Fibroblast of lung (primary cell): ENCODE measurements at regions not wholly inside any gene's neighbourhood (a gene's known extent, or its start where the extent isn't known, plus 50 kb on each side); places are given as distances from the start of the nearest gene placed in this dataset.

ENCODE experiments used
- EZH2 ChIP-seq: IDR thresholded peaks from 2 replicates; pipeline ENCODE4 v1.5.1; 2012; ENCODE audit warnings: low read length, control low read depth, mild to moderate bottlenecking; ENCODE audit errors: missing control alignments
- TF ChIP-seq, protein P1 (sequence below), 2 donors: IDR thresholded peaks in 1 of 2; conservative IDR thresholded peaks in 1 of 2; 1 replicate in 1 of 2; 2 replicates in 1 of 2; pipeline ENCODE4 v1.5.1; 2011 to 2012; ENCODE audit warnings: low read length in 2 of 2, control low read depth in 1 of 2, inconsistent platforms in 1 of 2, low read depth in 1 of 2, mild to moderate bottlenecking in 1 of 2

DNA sequence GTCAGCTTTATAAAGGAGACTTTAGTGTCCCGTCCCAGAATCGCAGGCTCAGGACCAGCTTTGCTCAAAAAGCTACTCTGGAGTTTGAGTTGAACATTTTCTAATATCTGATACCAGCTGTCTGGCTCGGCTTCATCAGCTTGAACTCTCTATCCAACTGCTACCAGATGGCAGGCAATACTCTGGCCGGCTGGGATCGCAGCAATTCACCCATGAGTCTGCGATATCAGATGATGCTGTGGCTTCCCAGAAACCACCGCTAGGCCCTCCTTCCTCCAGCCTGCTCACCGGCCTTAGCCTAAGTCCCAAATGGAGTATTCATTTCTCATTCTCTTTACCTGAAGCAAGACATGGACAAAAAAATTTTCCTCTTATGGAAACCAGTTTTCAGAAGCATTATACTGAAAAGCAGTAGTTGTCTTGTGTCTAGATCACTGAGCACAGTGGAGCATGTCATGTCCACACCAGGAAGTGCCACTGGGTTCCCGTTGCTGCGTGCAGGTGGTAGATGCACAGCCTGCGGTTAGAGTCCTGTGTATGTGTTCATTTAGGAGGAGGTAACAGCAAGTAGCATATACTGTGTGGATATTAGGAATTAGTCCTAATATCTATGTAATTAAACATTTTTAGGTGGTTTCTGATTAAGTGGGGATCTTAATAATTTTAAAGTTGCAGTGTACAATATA lies 162.0 kb upstream of the SOX11 start:
- TF ChIP-seq, protein P1, sequence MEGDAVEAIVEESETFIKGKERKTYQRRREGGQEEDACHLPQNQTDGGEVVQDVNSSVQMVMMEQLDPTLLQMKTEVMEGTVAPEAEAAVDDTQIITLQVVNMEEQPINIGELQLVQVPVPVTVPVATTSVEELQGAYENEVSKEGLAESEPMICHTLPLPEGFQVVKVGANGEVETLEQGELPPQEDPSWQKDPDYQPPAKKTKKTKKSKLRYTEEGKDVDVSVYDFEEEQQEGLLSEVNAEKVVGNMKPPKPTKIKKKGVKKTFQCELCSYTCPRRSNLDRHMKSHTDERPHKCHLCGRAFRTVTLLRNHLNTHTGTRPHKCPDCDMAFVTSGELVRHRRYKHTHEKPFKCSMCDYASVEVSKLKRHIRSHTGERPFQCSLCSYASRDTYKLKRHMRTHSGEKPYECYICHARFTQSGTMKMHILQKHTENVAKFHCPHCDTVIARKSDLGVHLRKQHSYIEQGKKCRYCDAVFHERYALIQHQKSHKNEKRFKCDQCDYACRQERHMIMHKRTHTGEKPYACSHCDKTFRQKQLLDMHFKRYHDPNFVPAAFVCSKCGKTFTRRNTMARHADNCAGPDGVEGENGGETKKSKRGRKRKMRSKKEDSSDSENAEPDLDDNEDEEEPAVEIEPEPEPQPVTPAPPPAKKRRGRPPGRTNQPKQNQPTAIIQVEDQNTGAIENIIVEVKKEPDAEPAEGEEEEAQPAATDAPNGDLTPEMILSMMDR (conservative IDR thresholded peaks at IDR 0.05 in 1 of 2, IDR thresholded peaks at IDR 0.05 in 1 of 2; ENCODE audit: low read depth in 1 of 2, low read length in 2 of 2) = no peak
- no peak for TF ChIP-seq EZH2
